ENCODE measurements at regions not wholly inside any gene's neighbourhood (a gene's known extent, or its start where the extent isn't known, plus 50 kb on each side); places are given as distances from the start of the nearest gene placed in this dataset.
"Not testable (repeated sequence)": the region's sequence is repeated elsewhere in the genome, so short reads cannot be mapped to it uniquely, and the experiment has no call there.

GRCh38 chr1:200488375-200489165, 78.7 kb upstream of the ZNF281 start:
- Histone ChIP-seq H3K4me1 (peaks cover 3 to 12% (median 5%) of the 10 kb centered on the region in 3 donors), H3K27me3 (peaks cover 0 to 45% (median 0%) of the 10 kb centered on the region in 4 donors), H3K36me3 (no peaks in the 10 kb centered on the region), H3K9me3 (no peaks in the 10 kb centered on the region), H3K4me3 (no peak overlapping the region), H3K27ac (no peak overlapping the region)
- intact Hi-C loops (cut with DNase I), result loop anchor here (5.0 to 10.0 kb wide), 2 partner anchors 211 to 354 kb away; no protein-coding TSS in a partner anchor
- DNase-seq, result no peak
- TF ChIP-seq CTCF (IDR thresholded peaks at IDR 0.05) (peak; percentile 69 to 91 (median 82)), POLR2A (IDR thresholded peaks at IDR 0.05) (no peak)
- 20 to 24% methylated on average over 15 of the region's 15 CpGs for WGBS, 2 donors

- H3K4me3 ChIP-seq, result no peak overlapping the region
- 77 to 90% methylated on average over 4 to 5 of the region's 6 CpGs for WGBS, 2 donors
- intact Hi-C loops (cut with DNase I), result loop anchor here (5.0 to 10.0 kb wide), 2 partner anchors 210 to 353 kb away; no protein-coding TSS in a partner anchor
- no peak overlapping the region for H3K27ac ChIP-seq
- TF ChIP-seq POLR2A (IDR thresholded peaks at IDR 0.05) (no peak), CTCF (IDR thresholded peaks at IDR 0.05) (no peak)
- no peaks in the 10 kb centered on the region for H3K36me3 ChIP-seq
- peaks cover 0 to 51% (median 0%) of the 10 kb centered on the region in 4 donors for H3K27me3 ChIP-seq
- H3K9me3 ChIP-seq, result no peaks in the 10 kb centered on the region
- peaks cover 6 to 20% (median 7%) of the 10 kb centered on the region in 3 donors for H3K4me1 ChIP-seq
- DNase-seq, result no peak
These were observed 77.8 kb upstream of the ZNF281 start for GRCh38 chr1:200487650-200488049.

- no peaks in the 10 kb centered on the region for H3K36me3 ChIP-seq
- H3K4me1 ChIP-seq, result peaks cover 6 to 20% (median 7%) of the 10 kb centered on the region in 3 donors
- no peak overlapping the region for H3K27ac ChIP-seq
- no peak overlapping the region for H3K4me3 ChIP-seq
- WGBS, 2 donors, result 64 to 74% methylated on average over 3 of the region's 3 CpGs
- TF ChIP-seq POLR2A (IDR thresholded peaks at IDR 0.05), result no peak
- no peak for TF ChIP-seq CTCF (IDR thresholded peaks at IDR 0.05)
- intact Hi-C loops (cut with DNase I), result loop anchor here (5.0 to 10.0 kb wide), 2 partner anchors 209 to 352 kb away; no protein-coding TSS in a partner anchor
- H3K9me3 ChIP-seq, result no peaks in the 10 kb centered on the region
- peaks cover 0 to 56% (median 0%) of the 10 kb centered on the region in 4 donors for H3K27me3 ChIP-seq
- no peak for DNase-seq
These were observed 76.8 kb upstream of the ZNF281 start for GRCh38 chr1:200486634-200487033.

GRCh38 chr1:200484438-200484946, 74.7 kb upstream of the ZNF281 start:
- 56 to 64% methylated on average over 5 to 7 of the region's 7 CpGs for WGBS, 2 donors
- H3K36me3 ChIP-seq, H3K27ac ChIP-seq, H3K4me3 ChIP-seq, H3K9me3 ChIP-seq, DNase-seq: not testable (repeated sequence)
- Histone ChIP-seq H3K4me1 (peaks cover 6 to 20% (median 7%) of the 10 kb centered on the region in 3 donors), H3K27me3 (peaks cover 0 to 62% (median 0%) of the 10 kb centered on the region in 4 donors)
- intact Hi-C loops (cut with DNase I), result loop anchor here (10.0 kb wide), 1 partner anchor 350 kb away; no protein-coding TSS in a partner anchor

- DNase-seq, result no peak
- no peak overlapping the region for H3K4me3 ChIP-seq
- intact Hi-C loops (cut with DNase I), result loop anchor here (10.0 kb wide), 1 partner anchor 349 kb away; no protein-coding TSS in a partner anchor
- H3K27me3 ChIP-seq, result peaks cover 0 to 66% (median 0%) of the 10 kb centered on the region in 4 donors
- TF ChIP-seq CTCF (IDR thresholded peaks at IDR 0.05), result no peak
- TF ChIP-seq POLR2A (IDR thresholded peaks at IDR 0.05), result no peak
- 16 to 25% methylated on average over 4 to 5 of the region's 5 CpGs for WGBS, 2 donors
- no peaks in the 10 kb centered on the region for H3K9me3 ChIP-seq
- H3K4me1 ChIP-seq, result peaks cover 6 to 17% (median 7%) of the 10 kb centered on the region in 3 donors
- H3K36me3 ChIP-seq, result no peaks in the 10 kb centered on the region
- H3K27ac ChIP-seq, result no peak overlapping the region
These were observed 73.8 kb upstream of the ZNF281 start for GRCh38 chr1:200483491-200484143.

Measured in esophagus squamous epithelium (tissue), 5 donors.